Ovary (tissue), 3 donors: ENCODE measurements at regions not wholly inside any gene's neighbourhood (a gene's known extent, or its start where the extent isn't known, plus 50 kb on each side); places are given as distances from the start of the nearest gene placed in this dataset.

Experiments used
- EP300 ChIP-seq: sonication (generic); formaldehyde crosslinking; IDR thresholded peaks from one replicate; pipeline ENCODE4 v1.6.1; 2017; ENCODE audit warnings: antibody characterized with exemption
- POLR2A ChIP-seq: fragments of 450-650 bp; IDR thresholded peaks from one replicate; pipeline ENCODE4 v1.6.1; 2017; ENCODE audit warnings: antibody characterized with exemption, mild to moderate bottlenecking, moderate library complexity
- TF ChIP-seq, protein P1 (sequence below), 3 donors: fragments of 450-650 bp in 2 of 3; fragments of 200-600 bp in 1 of 3; IDR thresholded peaks; one replicate each; pipeline versions ENCODE4 v1.5.1 to v1.8.0; 2016 to 2022; ENCODE audit warnings: antibody characterized with exemption in 3 of 3, mild to moderate bottlenecking in 1 of 3
- donor health status: DM: no; HTN: no; CAD: no.

DNA sequence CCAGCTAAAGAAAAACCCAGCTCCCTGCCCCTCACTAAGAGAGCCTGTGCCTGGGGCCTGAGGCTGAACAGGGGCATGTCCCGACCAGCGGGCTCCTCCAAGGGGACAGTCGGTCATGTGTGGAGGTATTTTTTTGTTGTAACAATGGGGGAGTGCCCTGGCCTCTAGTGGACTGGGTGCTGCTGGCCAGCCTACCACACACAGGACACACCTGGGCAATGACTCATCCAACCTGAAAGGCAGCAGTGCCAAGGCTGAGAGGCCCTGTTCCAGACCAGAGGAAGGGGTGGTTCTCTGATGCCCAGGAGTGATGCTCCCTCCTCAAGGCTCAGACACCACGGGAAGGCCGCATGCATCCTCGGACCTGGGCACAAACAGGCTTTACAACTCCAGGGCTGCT is 181.5 kb downstream of the OLFM1 start:
- no peak for TF ChIP-seq POLR2A
- TF ChIP-seq, protein P1, sequence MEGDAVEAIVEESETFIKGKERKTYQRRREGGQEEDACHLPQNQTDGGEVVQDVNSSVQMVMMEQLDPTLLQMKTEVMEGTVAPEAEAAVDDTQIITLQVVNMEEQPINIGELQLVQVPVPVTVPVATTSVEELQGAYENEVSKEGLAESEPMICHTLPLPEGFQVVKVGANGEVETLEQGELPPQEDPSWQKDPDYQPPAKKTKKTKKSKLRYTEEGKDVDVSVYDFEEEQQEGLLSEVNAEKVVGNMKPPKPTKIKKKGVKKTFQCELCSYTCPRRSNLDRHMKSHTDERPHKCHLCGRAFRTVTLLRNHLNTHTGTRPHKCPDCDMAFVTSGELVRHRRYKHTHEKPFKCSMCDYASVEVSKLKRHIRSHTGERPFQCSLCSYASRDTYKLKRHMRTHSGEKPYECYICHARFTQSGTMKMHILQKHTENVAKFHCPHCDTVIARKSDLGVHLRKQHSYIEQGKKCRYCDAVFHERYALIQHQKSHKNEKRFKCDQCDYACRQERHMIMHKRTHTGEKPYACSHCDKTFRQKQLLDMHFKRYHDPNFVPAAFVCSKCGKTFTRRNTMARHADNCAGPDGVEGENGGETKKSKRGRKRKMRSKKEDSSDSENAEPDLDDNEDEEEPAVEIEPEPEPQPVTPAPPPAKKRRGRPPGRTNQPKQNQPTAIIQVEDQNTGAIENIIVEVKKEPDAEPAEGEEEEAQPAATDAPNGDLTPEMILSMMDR (IDR thresholded peaks at IDR 0.05), result no peak
- TF ChIP-seq EP300, result no peak
